NB4 (cell line): ENCODE measurements at regions not wholly inside any gene's neighbourhood (a gene's known extent, or its start where the extent isn't known, plus 50 kb on each side); places are given as distances from the start of the nearest gene placed in this dataset.

Source experiments
- CTCF ChIP-seq: IDR thresholded peaks from one replicate; pipeline ENCODE4 v1.5.1; 2012; ENCODE audit warnings: low read depth, low read length
- MAX ChIP-seq: IDR thresholded peaks from 2 replicates; pipeline ENCODE4 v1.6.1; 2011; ENCODE audit warnings: low read depth, low read length
- POLR2A ChIP-seq: IDR thresholded peaks from 2 replicates; pipeline ENCODE4 v1.6.1; 2011; ENCODE audit warnings: mild to moderate bottlenecking; ENCODE audit not compliant: insufficient read length; ENCODE audit errors: extremely low read depth

- TF ChIP-seq CTCF (no peak), MAX (no peak), POLR2A (no peak)
Measured at GRCh38 chr4:27128443-27128842, 267.8 kb downstream of the STIM2 start.
